ENCODE measurements at regions not wholly inside any gene's neighbourhood (a gene's known extent, or its start where the extent isn't known, plus 50 kb on each side); places are given as distances from the start of the nearest gene placed in this dataset.

- TF ChIP-seq GATA2 (IDR thresholded peaks at IDR 0.05; ENCODE audit: low read depth, low read length) (no peak), GATA3 (IDR thresholded peaks at IDR 0.05; ENCODE audit: low read depth, low read length) (no peak)
Measured at GRCh38 chr14:76643887-76644286, 117.4 kb upstream of the VASH1 start.

Data from SH-SY5Y (cell line).